Cardiac muscle cell (in vitro differentiated cells and primary cell): ENCODE measurements at regions not wholly inside any gene's neighbourhood (a gene's known extent, or its start where the extent isn't known, plus 50 kb on each side); places are given as distances from the start of the nearest gene placed in this dataset.

Experiments
- DNase-seq, 2 donors: peaks; one replicate each; pipeline versions ENCODE4 v3.0.0 to v3.0.0-alpha.2; 2010 to 2017; ENCODE audit warnings: low read depth in 1 of 2, low spot score in 1 of 2
- H3K27ac ChIP-seq: fragments of 200-600 bp; sonication (generic); 2 replicates; pipeline ENCODE4 v1.5.1; 2016
- H3K27me3 ChIP-seq: fragments of 200-600 bp; sonication (generic); 2 replicates; pipeline ENCODE4 v1.6.0; 2016; ENCODE audit warnings: control low read depth
- H3K36me3 ChIP-seq: fragments of 200-600 bp; sonication (generic); 2 replicates; pipeline ENCODE4 v1.5.1; 2016; ENCODE audit warnings: control low read depth
- H3K4me1 ChIP-seq: fragments of 200-600 bp; sonication (generic); 2 replicates; pipeline ENCODE4 v1.8.1; 2017; ENCODE audit warnings: low read depth, mild to moderate bottlenecking, mixed run types
- H3K4me3 ChIP-seq: fragments of 200-600 bp; sonication (generic); 2 replicates; pipeline ENCODE4 v1.5.1; 2016; ENCODE audit warnings: mild to moderate bottlenecking
- H3K9me3 ChIP-seq: fragments of 200-600 bp; sonication (generic); 2 replicates; pipeline ENCODE4 v1.5.1; 2017; ENCODE audit warnings: low read depth, mild to moderate bottlenecking, control low read depth
- TF ChIP-seq, protein P1 (sequence below): IDR thresholded peaks from 2 replicates; pipeline ENCODE4 v1.5.1; 2012; ENCODE audit warnings: low read depth, mild to moderate bottlenecking, low read length

DNA sequence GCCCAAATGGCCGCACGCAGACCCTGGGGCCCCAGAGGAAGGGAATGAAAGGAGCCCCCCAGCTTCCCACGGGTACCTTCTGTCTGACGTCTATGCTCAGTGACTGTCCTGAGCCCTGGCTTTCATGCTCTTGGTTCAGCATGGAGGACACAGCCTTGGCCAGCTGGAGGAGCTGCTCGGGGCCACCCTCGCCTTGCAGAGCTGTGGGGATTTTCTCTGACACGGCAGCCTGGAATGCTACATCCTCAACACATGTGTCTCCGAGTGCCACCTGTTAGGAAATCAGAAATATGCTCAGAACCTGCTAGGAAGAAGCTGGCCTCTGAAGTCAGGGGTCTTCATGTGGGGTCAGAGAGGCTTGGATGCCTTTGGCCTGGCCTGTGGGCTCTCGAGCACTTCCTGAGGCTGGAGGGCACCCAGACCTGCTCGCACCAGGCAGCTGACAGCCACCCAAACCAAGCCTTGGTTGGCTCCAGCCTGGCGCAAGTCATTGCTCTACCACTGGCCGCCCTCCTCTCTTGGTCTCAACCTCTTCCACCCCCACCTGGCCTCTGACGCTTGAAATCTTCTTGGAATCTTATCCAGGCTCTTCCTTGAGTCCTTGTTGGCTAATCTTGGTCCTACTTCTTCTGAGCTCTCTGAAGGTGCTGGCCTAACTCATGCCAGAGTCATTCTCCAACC is 63.7 kb upstream of the BCO1 start:
- Histone ChIP-seq H3K9me3 (no peaks in the 10 kb centered on the region), H3K4me1 (no peaks in the 10 kb centered on the region), H3K27ac (no peak overlapping the region), H3K36me3 (no peaks in the 10 kb centered on the region), H3K4me3 (no peak overlapping the region), H3K27me3 (no peaks in the 10 kb centered on the region)
- no peak for DNase-seq
- TF ChIP-seq, protein P1, sequence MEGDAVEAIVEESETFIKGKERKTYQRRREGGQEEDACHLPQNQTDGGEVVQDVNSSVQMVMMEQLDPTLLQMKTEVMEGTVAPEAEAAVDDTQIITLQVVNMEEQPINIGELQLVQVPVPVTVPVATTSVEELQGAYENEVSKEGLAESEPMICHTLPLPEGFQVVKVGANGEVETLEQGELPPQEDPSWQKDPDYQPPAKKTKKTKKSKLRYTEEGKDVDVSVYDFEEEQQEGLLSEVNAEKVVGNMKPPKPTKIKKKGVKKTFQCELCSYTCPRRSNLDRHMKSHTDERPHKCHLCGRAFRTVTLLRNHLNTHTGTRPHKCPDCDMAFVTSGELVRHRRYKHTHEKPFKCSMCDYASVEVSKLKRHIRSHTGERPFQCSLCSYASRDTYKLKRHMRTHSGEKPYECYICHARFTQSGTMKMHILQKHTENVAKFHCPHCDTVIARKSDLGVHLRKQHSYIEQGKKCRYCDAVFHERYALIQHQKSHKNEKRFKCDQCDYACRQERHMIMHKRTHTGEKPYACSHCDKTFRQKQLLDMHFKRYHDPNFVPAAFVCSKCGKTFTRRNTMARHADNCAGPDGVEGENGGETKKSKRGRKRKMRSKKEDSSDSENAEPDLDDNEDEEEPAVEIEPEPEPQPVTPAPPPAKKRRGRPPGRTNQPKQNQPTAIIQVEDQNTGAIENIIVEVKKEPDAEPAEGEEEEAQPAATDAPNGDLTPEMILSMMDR = no peak

DNA sequence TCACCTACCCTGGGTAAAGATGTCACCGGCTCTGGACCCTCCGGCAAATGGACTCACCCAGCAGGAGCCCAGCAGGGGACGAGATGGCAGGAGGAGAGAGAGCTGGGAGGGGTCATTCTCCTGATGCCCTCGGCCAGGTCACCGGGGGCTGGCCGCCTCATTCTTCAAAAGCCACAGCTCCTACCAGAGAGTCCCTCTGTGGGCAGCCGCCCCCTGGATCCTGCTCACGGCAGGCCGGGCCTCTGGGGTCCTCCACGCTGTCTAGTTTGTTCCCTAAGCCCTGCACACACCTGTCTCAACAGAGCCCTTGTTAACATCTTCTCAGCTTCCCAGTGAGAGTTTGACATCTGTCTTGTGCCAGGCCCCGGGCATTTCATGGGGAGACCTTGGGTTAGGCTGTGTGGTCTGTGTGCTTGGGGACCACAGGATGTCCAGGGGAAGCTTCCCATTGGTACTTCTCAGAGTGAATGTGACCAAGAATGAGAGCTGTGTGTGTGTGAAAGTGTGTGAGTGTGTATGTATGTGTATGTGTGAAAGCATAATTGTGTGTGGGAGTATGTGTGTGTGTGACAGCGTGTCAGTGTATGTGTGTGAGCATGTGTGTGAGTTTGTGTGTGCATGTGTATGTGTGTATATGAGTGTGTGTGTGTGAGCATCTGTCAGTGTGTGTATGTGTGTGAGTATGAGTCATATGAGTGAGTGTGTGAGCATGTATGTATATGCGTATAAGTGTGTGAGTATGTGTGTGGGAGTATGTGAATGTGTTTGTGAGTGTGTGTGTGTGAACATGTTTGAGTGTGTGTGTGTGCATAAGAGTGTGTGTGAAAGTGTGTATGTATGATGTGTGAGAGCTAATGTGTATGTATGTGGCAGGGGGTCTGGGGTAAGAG is 65.5 kb upstream of the BCO1 start:
- no peak overlapping the region for H3K27ac ChIP-seq
- H3K27me3 ChIP-seq = no peaks in the 10 kb centered on the region
- H3K4me1 ChIP-seq = no peaks in the 10 kb centered on the region
- H3K9me3 ChIP-seq = no peaks in the 10 kb centered on the region
- no peaks in the 10 kb centered on the region for H3K36me3 ChIP-seq
- TF ChIP-seq, protein P1 = no peak
- DNase-seq = no peak
- no peak overlapping the region for H3K4me3 ChIP-seq

DNA sequence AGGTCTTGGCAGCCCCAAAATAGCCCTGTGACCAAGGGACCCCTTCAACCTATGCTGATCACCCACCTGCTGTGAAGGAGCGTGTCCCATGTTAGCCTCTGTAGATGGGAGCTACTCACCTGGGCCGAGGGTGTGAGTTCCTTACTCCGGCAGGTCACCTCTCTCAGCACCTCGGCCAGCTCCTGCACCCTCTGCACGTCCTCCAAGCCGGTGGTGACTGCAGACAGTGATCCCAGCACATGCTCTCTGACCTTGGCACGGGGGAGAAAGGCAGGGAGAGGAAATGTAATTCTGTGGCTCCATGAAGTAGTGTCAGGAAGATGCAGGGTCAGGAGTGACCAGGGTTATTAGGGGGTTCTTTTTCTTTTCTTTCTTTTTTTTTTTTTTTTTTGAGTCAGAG is 67.7 kb upstream of the BCO1 start:
- no peak overlapping the region for H3K27ac ChIP-seq
- TF ChIP-seq, protein P1 = no peak
- no peak overlapping the region for H3K4me3 ChIP-seq
- H3K4me1 ChIP-seq = no peaks in the 10 kb centered on the region
- H3K9me3 ChIP-seq = no peaks in the 10 kb centered on the region
- no peaks in the 10 kb centered on the region for H3K36me3 ChIP-seq
- peak in 1 of 2 donors; percentile 70 for DNase-seq
- H3K27me3 ChIP-seq = no peaks in the 10 kb centered on the region

DNA sequence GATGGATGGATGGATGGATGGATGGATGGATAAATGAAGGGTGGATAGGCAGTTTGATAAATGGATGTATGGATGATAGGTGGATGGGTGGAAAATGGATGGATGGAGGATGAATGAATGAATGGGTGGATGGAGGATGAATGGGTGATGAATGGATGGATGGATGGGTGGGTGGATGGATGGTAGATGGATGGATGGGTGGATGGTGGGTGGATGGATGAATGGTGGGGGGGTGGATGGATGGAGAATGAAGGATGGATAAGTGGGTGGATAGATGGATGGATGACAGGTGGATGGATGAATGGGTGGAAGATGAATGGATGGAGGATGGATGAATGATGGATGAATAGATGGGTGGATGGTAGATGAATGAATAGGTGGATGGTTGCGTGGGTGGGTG is 70.1 kb upstream of the BCO1 start:
- Histone ChIP-seq H3K4me3 (no peak overlapping the region), H3K27ac (no peak overlapping the region), H3K36me3 (no peaks in the 10 kb centered on the region), H3K4me1 (no peaks in the 10 kb centered on the region), H3K27me3 (no peaks in the 10 kb centered on the region), H3K9me3 (no peaks in the 10 kb centered on the region)
- no peak for DNase-seq
- TF ChIP-seq, protein P1 = no peak

DNA sequence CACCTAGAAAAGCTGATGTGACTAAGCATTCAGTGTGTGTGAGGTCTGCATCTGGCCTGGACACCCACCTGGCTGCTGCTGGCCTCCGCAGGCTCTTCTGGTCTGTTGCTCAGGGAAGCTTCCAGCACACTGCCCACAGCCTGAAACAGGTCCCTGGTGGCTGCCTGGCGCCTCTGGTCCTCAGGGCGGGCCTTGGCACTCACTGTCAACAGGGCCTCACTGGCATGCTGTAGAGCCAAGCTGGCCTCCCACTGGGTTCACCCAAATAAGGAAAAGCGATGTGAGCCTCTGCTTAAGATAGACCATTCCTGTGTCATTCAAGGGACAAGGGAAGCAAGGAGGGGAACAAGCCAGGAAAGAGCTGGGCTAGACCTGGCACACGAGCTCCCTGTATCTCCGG is 70.6 kb upstream of the BCO1 start:
- DNase-seq = no peak
- Histone ChIP-seq H3K36me3 (no peaks in the 10 kb centered on the region), H3K4me3 (no peak overlapping the region), H3K27me3 (no peaks in the 10 kb centered on the region), H3K9me3 (no peaks in the 10 kb centered on the region), H3K27ac (no peak overlapping the region), H3K4me1 (no peaks in the 10 kb centered on the region)
- TF ChIP-seq, protein P1 = no peak
